GM18505 (cell line): ENCODE measurements at regions not wholly inside any gene's neighbourhood (a gene's known extent, or its start where the extent isn't known, plus 50 kb on each side); places are given as distances from the start of the nearest gene placed in this dataset.

Experiments used
- ATAC-seq: cut with Tn5 transposase; IDR thresholded peaks from one replicate; pipeline ENCODE4 v1.9.1; 2021; ENCODE audit not compliant: unreplicated experiment
- POLR2A ChIP-seq: IDR thresholded peaks from 4 replicates; pipeline ENCODE4 v1.6.1; 2011; ENCODE audit warnings: borderline replicate concordance; ENCODE audit not compliant: insufficient read depth, insufficient read length; ENCODE audit errors: extremely low read depth

DNA sequence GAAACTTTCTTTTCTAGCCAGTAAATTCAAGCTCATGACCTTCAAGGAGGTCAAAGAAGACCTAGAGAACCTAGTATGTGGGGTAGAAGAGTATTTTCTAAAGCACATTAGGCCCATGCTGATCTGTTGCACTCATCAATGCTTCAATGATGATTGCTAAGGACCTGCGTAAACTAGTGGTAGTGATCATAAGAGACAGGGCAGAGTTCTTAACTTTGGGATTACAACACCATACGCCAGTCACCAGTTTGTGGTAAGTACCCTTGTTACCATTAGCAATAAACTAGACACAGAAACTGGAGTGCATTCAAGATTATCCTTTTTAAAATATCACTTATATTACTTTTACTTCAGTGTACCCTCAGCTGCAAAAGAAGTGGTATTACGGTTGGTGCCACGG, 490.3 kb downstream of the BUD13 start:
- ATAC-seq = no peak
- no peak for TF ChIP-seq POLR2A

DNA sequence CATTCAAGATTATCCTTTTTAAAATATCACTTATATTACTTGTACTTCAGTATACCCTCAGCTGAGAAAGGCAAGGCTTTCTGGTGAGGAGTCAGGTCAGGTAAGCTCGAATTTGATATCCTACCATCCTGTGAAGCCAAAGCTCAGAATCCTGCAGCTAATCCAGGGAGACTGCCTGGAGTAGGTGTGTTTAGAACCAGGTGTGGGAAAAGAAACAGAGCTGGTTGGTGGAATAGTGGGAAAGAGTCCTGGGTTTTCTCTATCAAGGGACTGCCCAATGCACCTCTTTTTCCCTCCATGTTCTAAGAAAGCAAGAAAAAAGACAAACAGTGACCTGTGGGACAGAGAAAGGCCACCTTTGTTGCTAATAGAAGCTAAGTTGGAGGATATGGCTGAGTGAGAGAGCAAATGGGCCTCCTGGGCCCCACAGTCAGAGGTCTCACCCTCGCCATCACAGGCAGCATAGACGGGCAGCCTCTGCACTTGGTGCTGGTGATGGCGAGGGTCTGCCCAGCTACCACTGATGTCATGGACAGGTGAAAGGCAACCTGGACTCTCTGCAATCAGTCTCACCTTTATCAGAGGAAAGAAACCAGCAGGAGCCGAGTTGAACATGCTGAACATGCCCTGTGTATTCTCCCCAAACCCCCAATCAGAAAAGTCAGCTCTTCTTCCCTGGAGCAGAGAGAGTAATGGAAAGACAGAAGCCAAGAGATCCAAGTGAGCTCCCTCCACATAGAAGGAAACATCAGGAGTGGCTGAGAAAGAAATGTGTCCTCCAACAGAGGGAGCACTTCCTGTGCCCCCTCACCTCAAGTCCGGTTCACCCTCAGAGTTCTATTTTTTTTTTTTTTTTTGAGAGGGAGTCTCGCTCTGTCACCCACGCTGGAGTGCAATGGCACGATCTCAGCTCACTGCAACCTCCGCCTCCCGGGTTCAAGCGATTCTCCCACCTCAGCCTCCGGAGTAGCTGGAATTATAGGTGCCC, 491.3 kb downstream of the BUD13 start:
- TF ChIP-seq POLR2A = no peak
- no peak for ATAC-seq

- TF ChIP-seq POLR2A = no peak
- ATAC-seq = no peak
Observed at GRCh38 chr11:116279511-116279910, 493.3 kb downstream of the BUD13 start.

- no peak for TF ChIP-seq POLR2A
- ATAC-seq = no peak
Observed at GRCh38 chr11:116278076-116278475, 494.7 kb downstream of the BUD13 start.

- ATAC-seq = peak; percentile 83
Observed at GRCh38 chr11:116276051-116277044, 496.4 kb downstream of the BUD13 start.

DNA sequence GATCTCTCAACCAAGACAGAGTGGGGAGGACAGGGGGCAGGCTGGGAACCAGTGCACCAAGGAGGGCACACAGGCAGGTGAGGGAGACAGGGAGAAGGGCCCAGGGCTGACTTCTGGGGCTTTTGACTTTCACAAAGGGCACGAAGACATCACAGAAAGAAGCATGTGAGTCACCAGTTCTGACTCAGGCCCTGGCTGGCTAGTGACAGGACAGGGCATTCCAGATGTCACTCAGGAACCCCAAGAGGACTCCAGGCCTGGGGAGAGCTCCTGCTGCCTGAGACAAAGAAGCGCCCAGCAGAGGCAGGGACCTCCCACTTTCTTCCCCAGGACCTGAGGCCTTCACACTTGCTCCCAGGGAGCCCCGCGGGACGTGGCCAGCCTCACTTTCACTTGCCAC, 497.2 kb downstream of the BUD13 start:
- TF ChIP-seq POLR2A = no peak
- ATAC-seq = no peak

More at GRCh38 chr11:116276051-116277044, 496.4 kb downstream of the BUD13 start:
- no peak for TF ChIP-seq POLR2A

DNA sequence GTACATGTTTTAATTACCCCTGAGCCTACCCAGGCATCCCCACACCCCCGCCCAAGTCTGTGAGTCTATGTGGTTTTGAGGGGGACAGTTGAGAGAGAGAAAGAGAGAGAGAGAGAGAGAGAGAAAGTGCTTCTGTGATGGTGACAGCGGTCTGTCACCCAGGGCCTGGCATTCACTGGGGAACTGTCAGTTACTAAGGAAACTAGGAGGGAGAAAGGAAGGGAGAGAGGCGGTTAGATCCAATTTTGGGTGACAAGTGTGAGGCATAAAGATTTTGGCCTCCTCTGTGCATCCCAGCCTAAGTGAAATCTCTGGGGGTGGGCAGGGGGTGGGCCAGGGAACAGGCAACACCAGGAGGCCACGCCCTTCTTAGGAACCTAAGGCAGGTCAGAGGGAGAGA, 498.3 kb downstream of the BUD13 start:
- no peak for TF ChIP-seq POLR2A
- no peak for ATAC-seq

DNA sequence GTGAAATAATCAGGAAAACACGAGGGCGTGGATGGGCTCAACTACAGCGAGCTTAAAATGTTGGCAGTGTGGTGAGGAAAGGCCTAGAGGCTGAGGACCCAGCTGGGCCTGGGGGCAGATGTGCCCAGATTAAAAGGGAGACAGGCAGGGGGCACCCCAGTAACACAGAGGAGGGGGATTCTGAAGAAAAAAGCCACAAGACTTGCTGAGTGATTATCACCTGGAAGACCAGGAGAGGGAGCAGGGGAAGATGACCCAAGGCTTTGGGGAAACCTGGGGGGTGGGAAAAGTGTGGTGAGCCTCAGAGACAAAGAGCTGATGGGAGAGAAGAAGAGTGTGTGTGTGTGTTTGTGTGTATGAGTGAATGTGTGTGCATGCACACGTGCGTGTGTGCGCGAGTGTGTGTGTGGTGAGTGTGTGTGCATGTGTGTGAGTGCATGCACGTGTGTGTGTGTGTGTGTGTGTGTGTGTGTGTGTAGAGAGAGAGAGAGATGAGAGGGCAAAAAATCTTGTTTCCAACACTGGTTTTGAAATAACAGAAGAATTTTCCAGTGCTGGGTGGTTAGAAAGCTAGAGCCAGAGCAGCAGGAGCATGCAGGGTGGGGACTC, 500.5 kb downstream of the BUD13 start:
- no peak for ATAC-seq
- no peak for TF ChIP-seq POLR2A

- TF ChIP-seq POLR2A = no peak
- no peak for ATAC-seq
Observed at GRCh38 chr11:116271479-116271878, 501.3 kb downstream of the BUD13 start.

GRCh38 chr11:116267146-116267545, 505.6 kb downstream of the BUD13 start:
- no peak for ATAC-seq
- TF ChIP-seq POLR2A = no peak

GRCh38 chr11:116263770-116264169, 509.0 kb downstream of the BUD13 start:
- no peak for ATAC-seq

GRCh38 chr11:116263019-116263418, 509.8 kb downstream of the BUD13 start:
- ATAC-seq = no peak

More at GRCh38 chr11:116263770-116264169, 509.0 kb downstream of the BUD13 start:
- TF ChIP-seq POLR2A = no peak

DNA sequence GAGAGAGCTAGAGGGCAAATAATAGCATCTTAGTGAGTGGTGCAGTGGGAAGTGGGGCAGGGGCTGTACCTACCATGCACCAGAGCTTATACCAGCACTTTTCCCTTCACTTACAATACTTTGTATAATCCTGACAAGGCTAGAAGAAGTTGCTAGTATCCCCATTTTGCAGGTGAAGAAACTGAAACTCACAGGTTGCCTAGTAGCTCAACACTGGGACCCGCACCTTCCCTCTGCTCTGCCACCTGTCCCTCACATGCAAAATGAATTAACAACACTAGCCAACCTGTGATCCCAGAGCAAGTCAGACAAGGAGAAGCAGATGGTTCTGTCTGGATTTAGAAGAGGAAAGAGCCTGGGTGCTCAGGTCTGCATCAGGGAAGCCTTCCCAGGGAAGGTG, 510.4 kb downstream of the BUD13 start:
- no peak for TF ChIP-seq POLR2A
- ATAC-seq = no peak

More at GRCh38 chr11:116263019-116263418, 509.8 kb downstream of the BUD13 start:
- no peak for TF ChIP-seq POLR2A

DNA sequence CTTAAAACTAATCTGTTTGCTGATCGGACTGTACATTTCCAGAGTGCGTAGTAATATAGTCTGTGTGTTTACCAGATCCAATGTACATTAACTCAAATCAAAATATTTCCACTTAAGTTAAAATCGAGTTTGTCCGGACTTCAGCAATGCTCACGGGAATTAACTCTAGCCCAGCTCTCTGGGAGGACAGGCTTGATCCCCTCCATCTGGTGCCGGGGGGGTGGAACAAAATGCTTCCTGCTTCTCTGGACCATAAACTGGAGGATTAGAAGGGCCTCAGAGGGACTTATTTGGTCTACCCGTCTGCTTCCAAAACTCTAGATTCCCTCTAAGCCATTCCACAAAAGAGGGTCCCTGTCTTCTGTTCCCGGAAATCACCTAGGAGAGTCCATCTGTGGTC, 511.2 kb downstream of the BUD13 start:
- TF ChIP-seq POLR2A = no peak
- no peak for ATAC-seq

DNA sequence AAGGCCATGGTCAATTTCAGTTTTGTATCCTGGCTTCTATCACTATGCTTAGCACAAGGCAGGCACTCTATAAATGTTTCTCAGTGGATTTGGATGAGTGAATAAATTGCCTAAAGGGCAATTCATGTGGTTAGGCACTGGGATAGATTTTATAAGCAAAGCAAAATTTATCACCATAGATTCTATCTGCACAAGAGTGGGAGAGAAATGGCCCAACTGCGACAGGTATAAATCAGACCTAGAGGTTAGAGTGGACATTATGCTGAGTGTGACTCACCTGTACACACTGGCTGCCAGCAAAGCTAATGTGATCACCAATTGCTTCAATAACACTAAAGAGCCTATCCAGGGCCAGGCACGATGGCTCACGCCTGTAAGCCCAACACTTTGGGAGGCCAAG, 514.0 kb downstream of the BUD13 start:
- no peak for ATAC-seq
- TF ChIP-seq POLR2A = no peak
